CD4-positive, alpha-beta T cell (primary cell): ENCODE measurements at regions not wholly inside any gene's neighbourhood (a gene's known extent, or its start where the extent isn't known, plus 50 kb on each side); places are given as distances from the start of the nearest gene placed in this dataset.

Experiments used
- ATAC-seq: fragments of 200-7000 bp; cut with Tn5 transposase; one replicate; pipeline ENCODE4 v1.10.0; 2022; ENCODE audit warnings: mild to moderate bottlenecking; ENCODE audit not compliant: poor library complexity
- CTCF ChIA-PET: fragments of 350-600 bp; sonication (Branson Sonifier 250); formaldehyde crosslinking; loops from one replicate; lab custom pipeline; 2021; ENCODE audit warnings: antibody characterized with exemption, inconsistent platforms; lab: Charles Lee
- POLR2A ChIA-PET: fragments of 350-600 bp; sonication (Branson Sonifier 250); formaldehyde crosslinking; loops from one replicate; lab custom pipeline; 2021; ENCODE audit warnings: antibody characterized with exemption, inconsistent platforms; lab: Charles Lee
- DNase-seq, 14 experiments: peaks; one replicate each; pipeline ENCODE4 v3.0.0-alpha.2; 2013 to 2020; ENCODE audit warnings: mixed read lengths in 2 of 14
- H3K27ac ChIP-seq, 2 donors: one replicate each; pipeline versions ENCODE4 v1.5.1 to v1.7.0; 2013; ENCODE audit warnings: low read length in 2 of 2, low read depth in 1 of 2, mild to moderate bottlenecking in 1 of 2
- H3K27me3 ChIP-seq, 2 experiments: 1 replicate in 1 of 2; 2 replicates in 1 of 2; pipeline versions ENCODE4 v1.6.1 to v1.7.0; 2013; ENCODE audit warnings: low read length in 2 of 2, control low read depth in 1 of 2, mild to moderate bottlenecking in 1 of 2, moderate library complexity in 1 of 2; ENCODE audit not compliant: insufficient read depth in 2 of 2, control insufficient read depth in 1 of 2
- H3K36me3 ChIP-seq: one replicate; pipeline ENCODE4 v1.6.1; 2013; ENCODE audit warnings: low read length, control low read depth; ENCODE audit not compliant: insufficient read depth
- H3K4me1 ChIP-seq: one replicate; pipeline ENCODE4 v1.6.1; 2013; ENCODE audit warnings: low read length, control low read depth; ENCODE audit not compliant: insufficient read depth
- H3K4me3 ChIP-seq: one replicate; pipeline ENCODE4 v1.5.1; 2013; ENCODE audit warnings: mild to moderate bottlenecking, low read length, moderate library complexity
- H3K9me3 ChIP-seq, 2 experiments: 1 replicate in 1 of 2; 2 replicates in 1 of 2; pipeline versions ENCODE4 v1.6.1 to v1.7.0; 2013; ENCODE audit warnings: low read length in 2 of 2, mild to moderate bottlenecking in 2 of 2, control low read depth in 1 of 2, moderate library complexity in 1 of 2; ENCODE audit not compliant: control insufficient read depth in 1 of 2, insufficient read depth in 1 of 2
- H3K27ac Mint-ChIP-seq: one replicate; pipeline ENCODE4 v1.8.0; 2020; ENCODE audit warnings: mixed read lengths
- H3K27me3 Mint-ChIP-seq: one replicate; pipeline ENCODE4 v1.8.0; 2021; ENCODE audit warnings: mixed read lengths
- H3K36me3 Mint-ChIP-seq: one replicate; pipeline ENCODE4 v1.8.0; 2021; ENCODE audit warnings: low read depth, mixed read lengths
- H3K4me1 Mint-ChIP-seq: one replicate; pipeline ENCODE4 v1.8.0; 2021; ENCODE audit warnings: low read depth, mixed read lengths
- H3K4me3 Mint-ChIP-seq: one replicate; pipeline ENCODE4 v1.8.0; 2020; ENCODE audit warnings: mild to moderate bottlenecking, mixed read lengths
- H3K9me3 Mint-ChIP-seq: one replicate; pipeline ENCODE4 v1.8.0; 2020; ENCODE audit warnings: mixed read lengths
- CTCF ChIP-seq: fragments of 200-600 bp; IDR thresholded peaks from one replicate; pipeline ENCODE4 v1.8.0; 2022; ENCODE audit warnings: antibody characterized with exemption, mild to moderate bottlenecking
- intact Hi-C, 2 experiments: fragments of 100-400 bp; cut with DNase I in 1 of 2; cut with micrococcal nuclease in 1 of 2; formaldehyde crosslinking; loops; one replicate each; pipeline versions ENCODE4 v1.15.1 to v1.9.0; 2023 to 2025; cut with DNase I, micrococcal nuclease

DNA sequence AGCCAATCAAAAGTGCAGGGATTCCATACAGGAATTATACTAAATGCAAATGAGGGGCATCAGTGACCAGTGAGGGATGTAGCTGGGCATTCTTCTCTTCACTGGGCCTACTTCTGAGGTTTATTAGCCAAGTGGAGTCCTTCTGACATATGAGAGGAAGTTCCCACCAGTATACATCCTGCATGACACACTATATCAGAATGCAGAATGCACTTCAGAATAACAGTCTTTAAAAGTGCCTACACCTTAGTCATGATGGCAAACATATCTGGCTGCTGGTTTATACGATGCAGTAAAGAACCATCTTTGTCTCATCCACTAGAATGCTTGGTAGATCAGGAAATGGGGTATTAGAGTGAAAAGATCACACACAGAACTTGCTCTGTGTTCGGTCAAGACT, 180.3 kb upstream of the PPARGC1A start:
- H3K9me3 Mint-ChIP-seq = peaks cover 2% of the 10 kb centered on the region
- no peak for ATAC-seq
- no peak overlapping the region for H3K27ac Mint-ChIP-seq
- ChIA-PET POLR2A (no interaction called here), CTCF (no interaction called here)
- Histone ChIP-seq H3K36me3 (no peaks in the 10 kb centered on the region), H3K9me3 (no peaks in the 10 kb centered on the region), H3K27ac (no peak overlapping the region), H3K4me3 (no peak overlapping the region), H3K4me1 (no peaks in the 10 kb centered on the region), H3K27me3 (no peaks in the 10 kb centered on the region)
- intact Hi-C loops = no loop called here
- TF ChIP-seq CTCF = no peak
- H3K4me1 Mint-ChIP-seq = no peaks in the 10 kb centered on the region
- no peaks in the 10 kb centered on the region for H3K27me3 Mint-ChIP-seq
- no peak for DNase-seq
- H3K4me3 Mint-ChIP-seq = no peak overlapping the region
- no peaks in the 10 kb centered on the region for H3K36me3 Mint-ChIP-seq

- Mint-ChIP-seq H3K4me3 (no peak overlapping the region), H3K27me3 (no peaks in the 10 kb centered on the region), H3K4me1 (no peaks in the 10 kb centered on the region), H3K9me3 (no peaks in the 10 kb centered on the region), H3K27ac (no peak overlapping the region), H3K36me3 (no peaks in the 10 kb centered on the region)
- Histone ChIP-seq H3K9me3 (peaks cover 0 to 4% of the 10 kb centered on the region in 2 experiments), H3K4me3 (no peak overlapping the region), H3K36me3 (no peaks in the 10 kb centered on the region), H3K4me1 (no peaks in the 10 kb centered on the region), H3K27me3 (no peaks in the 10 kb centered on the region), H3K27ac (no peak overlapping the region)
- intact Hi-C loops = no loop called here
- ChIA-PET POLR2A (no interaction called here), CTCF (no interaction called here)
- DNase-seq (no peak), ATAC-seq (no peak)
- no peak for TF ChIP-seq CTCF
Measured at GRCh38 chr4:24067367-24068193, 177.7 kb upstream of the PPARGC1A start.

- H3K4me3 Mint-ChIP-seq = no peak overlapping the region
- no peaks in the 10 kb centered on the region for H3K27me3 Mint-ChIP-seq
- H3K9me3 Mint-ChIP-seq = peaks cover 2% of the 10 kb centered on the region
- H3K36me3 ChIP-seq = no peaks in the 10 kb centered on the region
- H3K4me1 ChIP-seq = no peaks in the 10 kb centered on the region
- H3K9me3 ChIP-seq = peaks cover 0 to 4% of the 10 kb centered on the region in 2 experiments
- ChIA-PET CTCF (no interaction called here), POLR2A (no interaction called here)
- TF ChIP-seq CTCF = no peak
- no peaks in the 10 kb centered on the region for H3K4me1 Mint-ChIP-seq
- H3K27ac ChIP-seq = no peak overlapping the region
- no peak overlapping the region for H3K4me3 ChIP-seq
- H3K27ac Mint-ChIP-seq = no peak overlapping the region
- H3K27me3 ChIP-seq = no peaks in the 10 kb centered on the region
- DNase-seq = no peak
- ATAC-seq = no peak
- intact Hi-C loops = no loop called here
- no peaks in the 10 kb centered on the region for H3K36me3 Mint-ChIP-seq
Measured at GRCh38 chr4:24065974-24066373, 176.1 kb upstream of the PPARGC1A start.
